ENCODE measurements at regions not wholly inside any gene's neighbourhood (a gene's known extent, or its start where the extent isn't known, plus 50 kb on each side); places are given as distances from the start of the nearest gene placed in this dataset. TPM values are rescaled to one million over a fixed set of nuclear protein-coding genes. Genes with fewer than 3 reads are reported as not detected.
"Not testable (repeated sequence)": the region's sequence is repeated elsewhere in the genome, so short reads cannot be mapped to it uniquely, and the experiment has no call there.

DNA sequence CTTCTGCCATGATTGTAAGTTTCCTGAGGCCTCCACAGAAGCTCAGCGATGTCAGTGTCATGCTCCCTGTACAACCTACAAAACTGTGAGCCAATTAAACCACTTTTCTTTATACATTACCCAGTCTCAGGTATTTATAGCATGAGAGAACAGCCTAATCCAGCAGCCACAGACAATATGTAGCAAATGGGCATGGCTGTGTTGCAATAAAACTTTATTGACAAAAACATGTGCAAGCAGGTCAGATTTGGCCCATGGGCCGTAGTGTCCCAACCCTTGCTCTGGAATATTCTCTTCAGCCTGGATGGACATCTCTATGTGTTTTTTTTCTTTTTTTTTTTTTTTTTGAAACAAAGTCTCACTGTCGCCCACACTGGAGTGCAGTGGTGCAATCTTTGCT lies 60.9 kb upstream of the EEF2KMT start:
- intact Hi-C loops (cut with micrococcal nuclease), result no loop called here
- DNase-seq (no peak), ATAC-seq (no peak)
- ChIA-PET POLR2A (no interaction called here), CTCF (no interaction called here)
- no peak overlapping the region for H3K27ac Mint-ChIP-seq
- no peak overlapping the region for H3K4me3 Mint-ChIP-seq
- no peaks in the 10 kb centered on the region for H3K9me3 Mint-ChIP-seq
- TF ChIP-seq CTCF (IDR thresholded peaks at IDR 0.05), result no peak
- H3K4me1 Mint-ChIP-seq (ENCODE audit: low read depth), result no peaks in the 10 kb centered on the region
- H3K27me3 Mint-ChIP-seq, result peaks cover 7% of the 10 kb centered on the region
- H3K36me3 Mint-ChIP-seq (ENCODE audit: low read depth), result no peaks in the 10 kb centered on the region

- H3K9me3 Mint-ChIP-seq; H3K4me3 Mint-ChIP-seq; CTCF ChIA-PET; H3K27me3 Mint-ChIP-seq; intact Hi-C loops (cut with micrococcal nuclease); H3K36me3 Mint-ChIP-seq (ENCODE audit: low read depth); POLR2A ChIA-PET; ATAC-seq; H3K27ac Mint-ChIP-seq; DNase-seq; H3K4me1 Mint-ChIP-seq (ENCODE audit: low read depth): not testable (repeated sequence)
These were observed 58.9 kb upstream of the EEF2KMT start for GRCh38 chr16:5156486-5156885.

GRCh38 chr16:5154006-5154405 lies 56.4 kb upstream of the EEF2KMT start:
- H3K27me3 Mint-ChIP-seq; DNase-seq; intact Hi-C loops (cut with micrococcal nuclease); H3K9me3 Mint-ChIP-seq; H3K4me1 Mint-ChIP-seq (ENCODE audit: low read depth); H3K4me3 Mint-ChIP-seq; ATAC-seq; POLR2A ChIA-PET; CTCF ChIA-PET; H3K36me3 Mint-ChIP-seq (ENCODE audit: low read depth); H3K27ac Mint-ChIP-seq: not testable (repeated sequence)

DNA sequence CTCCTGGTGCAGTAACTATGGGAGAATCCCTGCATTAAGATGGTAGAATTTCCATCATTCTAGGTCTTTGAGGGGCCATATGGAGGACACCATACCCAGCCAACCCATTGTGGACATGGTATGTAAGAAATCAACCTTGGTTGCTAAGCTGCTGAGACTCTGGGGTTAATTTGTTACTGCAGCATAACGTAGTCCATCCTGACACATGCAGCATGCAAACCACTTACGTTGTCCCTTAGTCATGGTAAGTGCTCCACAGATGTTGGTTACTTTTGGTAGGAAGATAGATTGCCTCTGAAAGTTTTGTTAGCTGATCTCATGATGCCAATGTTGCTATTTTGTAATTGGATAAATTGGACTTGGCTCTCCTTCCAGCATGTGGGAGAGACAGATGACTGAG lies 53.8 kb upstream of the EEF2KMT start:
- POLR2A ChIA-PET; H3K36me3 Mint-ChIP-seq (ENCODE audit: low read depth); CTCF ChIA-PET; intact Hi-C loops (cut with micrococcal nuclease); DNase-seq; H3K27ac Mint-ChIP-seq; H3K4me3 Mint-ChIP-seq; H3K9me3 Mint-ChIP-seq; ATAC-seq; H3K4me1 Mint-ChIP-seq (ENCODE audit: low read depth): not testable (repeated sequence)
- H3K27me3 Mint-ChIP-seq, result peaks cover 12% of the 10 kb centered on the region

Small RNAs in the stretch of these regions (microRNA-seq; reads per million reads assigned to microRNA genes)
- gene MIR8065 (ENCODE audit: borderline microRNAs expressed, borderline replicate concordance), result not detected

Data from activated CD8-positive, alpha-beta T cell treated with anti-CD3 and anti-CD28 coated beads for 36 hours (primary cell).